PC-3 (cell line): ENCODE measurements at regions not wholly inside any gene's neighbourhood (a gene's known extent, or its start where the extent isn't known, plus 50 kb on each side); places are given as distances from the start of the nearest gene placed in this dataset.
"Not testable (repeated sequence)": the region's sequence is repeated elsewhere in the genome, so short reads cannot be mapped to it uniquely, and the experiment has no call there.

ENCODE experiments used
- ATAC-seq: fragments of 200-7000 bp; cut with Tn5 transposase; 2 replicates; pipeline ENCODE4 v1.9.1; 2020; ENCODE audit warnings: mild to moderate bottlenecking, moderate library complexity
- BruUV-seq: library from RNA; stranded (reverse); fragments of 400-500 nt; replicated peaks from 2 replicates; lab custom pipeline; 2021; lab: Mats Ljungman, UMichigan
- CTCF ChIA-PET: fragments of 300-600 bp; sonication (Branson Sonifier 250); formaldehyde crosslinking; loops from one replicate; lab custom pipeline; 2022; ENCODE audit warnings: antibody characterized with exemption; lab: Charles Lee
- POLR2A ChIA-PET: fragments of 300-600 bp; sonication (Branson Sonifier 250); formaldehyde crosslinking; loops from one replicate; lab custom pipeline; 2022; ENCODE audit warnings: antibody characterized with exemption; ENCODE audit not compliant: unreplicated experiment; lab: Charles Lee
- DNase-seq: peaks from one replicate; pipeline ENCODE4 v3.0.0-alpha.2; 2015
- H2AFZ ChIP-seq: fragments of 300-600 bp; sonication (generic); 2 replicates; pipeline ENCODE4 v1.6.0; 2016; ENCODE audit warnings: antibody characterized with exemption, low read length
- H3F3A ChIP-seq: fragments of 300-600 bp; sonication (generic); one replicate; pipeline ENCODE4 v1.6.0; 2017; ENCODE audit warnings: antibody characterized with exemption, low read length, control low read depth, mild to moderate bottlenecking; ENCODE audit not compliant: unreplicated experiment
- H3K27ac ChIP-seq: fragments of 300-600 bp; sonication (generic); 2 replicates; pipeline ENCODE4 v1.5.1; 2016; ENCODE audit warnings: mild to moderate bottlenecking, low read length
- H3K27me3 ChIP-seq: fragments of 300-600 bp; sonication (generic); 2 replicates; pipeline ENCODE4 v1.6.1; 2016; ENCODE audit warnings: low read length, mixed read lengths
- H3K36me3 ChIP-seq: fragments of 300-600 bp; sonication (generic); 2 replicates; pipeline ENCODE4 v1.6.1; 2016; ENCODE audit warnings: low read depth, mixed run types, low read length, mixed read lengths
- H3K4me1 ChIP-seq: fragments of 300-600 bp; sonication (generic); 2 replicates; pipeline ENCODE4 v1.5.1; 2016; ENCODE audit warnings: low read length; ENCODE audit not compliant: insufficient read depth
- H3K4me2 ChIP-seq: fragments of 300-600 bp; sonication (generic); 2 replicates; pipeline ENCODE4 v1.6.0; 2016; ENCODE audit warnings: low read length
- H3K4me3 ChIP-seq: fragments of 300-600 bp; sonication (generic); 2 replicates; pipeline ENCODE4 v1.5.1; 2016; ENCODE audit warnings: mild to moderate bottlenecking, low read length, mixed read lengths
- H3K79me2 ChIP-seq: fragments of 300-600 bp; sonication (generic); 2 replicates; pipeline ENCODE4 v1.6.1; 2017; ENCODE audit warnings: low read length, mixed read lengths
- H3K9ac ChIP-seq: fragments of 300-600 bp; sonication (generic); 2 replicates; pipeline ENCODE4 v1.6.0; 2016; ENCODE audit warnings: mild to moderate bottlenecking, low read length
- H3K9me2 ChIP-seq: fragments of 300-600 bp; sonication (generic); replicated peaks from 2 replicates; pipeline ENCODE4 v1.6.1; 2016; ENCODE audit warnings: mixed run types, low read length, mixed read lengths
- H3K9me3 ChIP-seq: fragments of 300-600 bp; sonication (generic); 2 replicates; pipeline ENCODE4 v1.6.1; 2016; ENCODE audit warnings: low read length, mixed read lengths
- H4K20me1 ChIP-seq: fragments of 300-600 bp; sonication (generic); 2 replicates; pipeline ENCODE4 v1.6.1; 2016; ENCODE audit warnings: low read length, mixed read lengths
- CTCF ChIP-seq: fragments of 300-600 bp; sonication (generic); conservative IDR thresholded peaks from 2 replicates; pipeline ENCODE4 v1.5.1; 2017; ENCODE audit warnings: antibody characterized with exemption, low read depth, mild to moderate bottlenecking, low read length
- EZH2 ChIP-seq: fragments of 300-600 bp; sonication (generic); IDR thresholded peaks from one replicate; pipeline ENCODE4 v1.6.1; 2017; ENCODE audit warnings: antibody characterized with exemption, mild to moderate bottlenecking, low read length; ENCODE audit not compliant: unreplicated experiment
- EZH2phosphoT487 ChIP-seq: fragments of 300-600 bp; sonication (generic); IDR thresholded peaks from 2 replicates; pipeline ENCODE4 v1.6.1; 2018; ENCODE audit warnings: mild to moderate bottlenecking, antibody characterized with exemption, low read length, borderline replicate concordance
- intact Hi-C: fragments of 100-400 bp; cut with micrococcal nuclease; formaldehyde crosslinking; loops from 2 replicates; pipeline ENCODE4 v1.9.0; 2023

- CTCF ChIA-PET, result interaction anchor here (0.5 to 0.7 kb wide), 3 partner anchors 86 to 732 kb away, joined by 3 to 4 read pairs (median 3); no protein-coding TSS in a partner anchor
- no peaks in the 10 kb centered on the region for H3K9me2 ChIP-seq
- H3K79me2 ChIP-seq, result no peaks in the 10 kb centered on the region
- TF ChIP-seq EZH2phosphoT487, result no peak
- TF ChIP-seq CTCF, result no peak
- H4K20me1 ChIP-seq, result no peaks in the 10 kb centered on the region
- DNase-seq, result peak; percentile 33
- ATAC-seq, result peak; percentile 61; the same call in 1 of the 2 replicates
- H3K4me1 ChIP-seq, result peaks cover 8% of the 10 kb centered on the region; the same call in 1 of the 2 replicates
- H3K9ac ChIP-seq, result no peak overlapping the region
- no peak overlapping the region for H3K4me3 ChIP-seq
- H3K27me3 ChIP-seq, result no peaks in the 10 kb centered on the region
- H3K27ac ChIP-seq, result no peak overlapping the region
- no peak overlapping the region for H3K4me2 ChIP-seq
- H2AFZ ChIP-seq, result no peak overlapping the region
- H3K36me3 ChIP-seq, result no peaks in the 10 kb centered on the region
- H3F3A ChIP-seq, result no peaks in the 10 kb centered on the region
- POLR2A ChIA-PET, result interaction anchor here (0.6 kb wide), 1 partner anchor 1377 kb away, joined by 3 read pairs; no protein-coding TSS in a partner anchor
- H3K9me3 ChIP-seq, result no peaks in the 10 kb centered on the region
- no TSS peak for BruUV-seq
- intact Hi-C loops, result loop anchor here (1.0 kb wide), 1 partner anchor 40 kb away; no protein-coding TSS in a partner anchor
Observed at GRCh38 chr2:58594762-58595161, 353.6 kb upstream of the FANCL start.

DNA sequence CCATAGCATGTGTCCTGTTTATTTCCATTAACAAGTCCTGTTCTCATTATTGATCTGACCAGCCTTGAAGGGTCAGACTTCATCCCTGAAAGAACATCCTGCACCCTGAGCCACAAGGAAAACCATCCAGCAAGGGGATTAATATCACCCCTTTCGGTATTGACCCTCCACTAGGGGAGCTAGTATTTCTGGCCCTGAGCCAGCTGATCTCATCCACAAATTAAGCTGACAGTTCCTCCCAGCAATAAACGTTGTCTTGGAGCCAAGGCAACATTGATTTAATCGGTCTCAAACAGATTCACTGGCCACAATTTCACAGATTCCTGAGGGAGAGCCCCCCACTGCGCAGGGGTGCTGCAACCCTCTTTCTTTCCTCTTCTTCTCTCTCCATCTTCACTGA, 353.1 kb upstream of the FANCL start:
- no peak overlapping the region for H2AFZ ChIP-seq
- no peak overlapping the region for H3K27ac ChIP-seq
- no peaks in the 10 kb centered on the region for H3K27me3 ChIP-seq
- no TSS peak for BruUV-seq
- ChIA-PET POLR2A (interaction anchor here (0.6 kb wide), 1 partner anchor 1377 kb away, joined by 3 read pairs; no protein-coding TSS in a partner anchor), CTCF (interaction anchor here (0.5 to 0.6 kb wide), 2 partner anchors 87 to 145 kb away, joined by 3 to 4 read pairs; no protein-coding TSS in a partner anchor)
- no peaks in the 10 kb centered on the region for H4K20me1 ChIP-seq
- H3K36me3 ChIP-seq, result no peaks in the 10 kb centered on the region
- H3K9me3 ChIP-seq, result no peaks in the 10 kb centered on the region
- DNase-seq (peak; percentile 40), ATAC-seq (no peak)
- peaks cover 8% of the 10 kb centered on the region; the same call in 1 of the 2 replicates for H3K4me1 ChIP-seq
- no peaks in the 10 kb centered on the region for H3K79me2 ChIP-seq
- no peak overlapping the region for H3K4me3 ChIP-seq
- TF ChIP-seq CTCF (peak; percentile 50), EZH2 (no peak)
- intact Hi-C loops, result loop anchor here (1.0 kb wide), 1 partner anchor 40 kb away; no protein-coding TSS in a partner anchor
- no peaks in the 10 kb centered on the region for H3K9me2 ChIP-seq
- no peak overlapping the region for H3K4me2 ChIP-seq
- H3F3A ChIP-seq, result no peaks in the 10 kb centered on the region
- no peak overlapping the region for H3K9ac ChIP-seq

DNA sequence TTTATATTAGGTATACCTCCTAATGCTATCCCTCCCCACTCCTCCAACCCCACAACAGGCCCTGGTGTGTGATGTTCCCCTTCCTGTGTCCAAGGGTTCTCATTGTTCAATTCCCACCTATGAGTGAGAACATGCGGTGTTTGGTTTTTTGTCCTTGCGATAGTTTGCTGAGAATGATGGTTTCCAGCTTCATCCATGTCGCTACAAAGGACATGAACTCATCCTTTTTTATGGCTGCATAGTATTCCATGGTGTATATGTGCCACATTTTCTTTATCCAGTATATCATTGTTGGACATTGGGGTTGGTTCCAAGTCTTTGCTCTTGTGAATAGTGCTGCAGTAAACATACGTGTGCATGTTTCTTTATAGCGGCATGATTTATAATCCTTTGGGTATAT, 345.1 kb upstream of the FANCL start:
- H3K27me3 ChIP-seq, H3K4me1 ChIP-seq, H3K9ac ChIP-seq, BruUV-seq, H4K20me1 ChIP-seq, POLR2A ChIA-PET, H3K79me2 ChIP-seq, H3K4me2 ChIP-seq, H3K4me3 ChIP-seq, H3F3A ChIP-seq, ATAC-seq, H3K27ac ChIP-seq, CTCF ChIA-PET, H3K9me2 ChIP-seq, intact Hi-C loops, H2AFZ ChIP-seq, DNase-seq, H3K36me3 ChIP-seq, H3K9me3 ChIP-seq: not testable (repeated sequence)
